OCI-LY3 (cell line): ENCODE measurements at regions not wholly inside any gene's neighbourhood (a gene's known extent, or its start where the extent isn't known, plus 50 kb on each side); places are given as distances from the start of the nearest gene placed in this dataset.

Experiments
- H2AFZ ChIP-seq: fragments of 200-600, 300-600 bp; shearing (Covaris generic); 2 replicates; pipeline ENCODE4 v1.6.0; 2014; ENCODE audit warnings: antibody characterized with exemption, low read depth, low read length
- H3K27ac ChIP-seq: fragments of 200-600, 300-600 bp; sonication (generic); 2 replicates; pipeline ENCODE4 v1.5.1; 2014; ENCODE audit warnings: mild to moderate bottlenecking, low read length, moderate library complexity, mixed read lengths
- H3K27me3 ChIP-seq: fragments of 200-600, 300-600 bp; sonication (generic); 2 replicates; pipeline ENCODE4 v1.6.1; 2014; ENCODE audit warnings: low read depth, low read length, mixed read lengths
- H3K36me3 ChIP-seq: fragments of 200-600, 300-600 bp; sonication (generic); replicated peaks from 2 replicates; pipeline ENCODE3; 2014; ENCODE audit warnings: low read depth, low read length, mixed read lengths
- H3K4me1 ChIP-seq: fragments of 300-600, 200-600 bp; sonication (generic); 2 replicates; pipeline ENCODE4 v1.6.1; 2014; ENCODE audit warnings: low read length, mixed read lengths
- H3K4me2 ChIP-seq: fragments of 200-600, 300-600 bp; sonication (generic); 2 replicates; pipeline ENCODE4 v1.6.1; 2014; ENCODE audit warnings: low read length, mixed read lengths
- H3K4me3 ChIP-seq: fragments of 300-600, 200-600 bp; sonication (generic); 2 replicates; pipeline ENCODE4 v1.5.1; 2014; ENCODE audit warnings: antibody characterized with exemption, mild to moderate bottlenecking, low read length, moderate library complexity
- H3K79me2 ChIP-seq: fragments of 300-600, 200-600 bp; shearing (Covaris generic); 2 replicates; pipeline ENCODE4 v1.6.1; 2014; ENCODE audit warnings: mild to moderate bottlenecking, low read length, mixed read lengths
- H3K9ac ChIP-seq: fragments of 300-600, 200-600 bp; shearing (Covaris generic); 2 replicates; pipeline ENCODE4 v1.6.0; 2014; ENCODE audit warnings: mild to moderate bottlenecking, low read length, moderate library complexity
- H3K9me3 ChIP-seq: fragments of 200-600, 300-600 bp; shearing (Covaris generic); 2 replicates; pipeline ENCODE4 v1.6.1; 2014; ENCODE audit warnings: low read length, mixed read lengths; ENCODE audit not compliant: insufficient read depth
- H4K20me1 ChIP-seq: fragments of 200-600, 300-600 bp; sonication (generic); 2 replicates; pipeline ENCODE4 v1.6.1; 2016; ENCODE audit warnings: low read length, mixed read lengths; ENCODE audit not compliant: insufficient read depth
- CTCF ChIP-seq: fragments of 200-600, 300-600 bp; sonication (generic); IDR thresholded peaks from 2 replicates; pipeline ENCODE4 v1.5.1; 2014; ENCODE audit warnings: antibody characterized with exemption, low read length, low read depth
- EZH2phosphoT487 ChIP-seq: fragments of 200-600 bp; shearing (Covaris generic); IDR thresholded peaks from 2 replicates; pipeline ENCODE4 v1.6.1; 2018; ENCODE audit warnings: antibody characterized with exemption, mixed run types, low read depth

- Histone ChIP-seq H3K9me3 (no peaks in the 10 kb centered on the region), H4K20me1 (no peaks in the 10 kb centered on the region), H3K4me1 (no peaks in the 10 kb centered on the region), H3K27ac (no peak overlapping the region), H3K4me2 (no peak overlapping the region), H3K9ac (no peak overlapping the region), H3K79me2 (no peaks in the 10 kb centered on the region), H2AFZ (no peak overlapping the region), H3K4me3 (no peak overlapping the region), H3K36me3 (no peaks in the 10 kb centered on the region), H3K27me3 (no peaks in the 10 kb centered on the region)
- no peak for TF ChIP-seq EZH2phosphoT487
- TF ChIP-seq CTCF, result no peak
These were observed 696.3 kb downstream of the PTPRU start for GRCh38 chr1:29932626-29933025.

GRCh38 chr1:29931477-29932175, 695.3 kb downstream of the PTPRU start:
- Histone ChIP-seq H3K4me2 (no peak overlapping the region), H3K36me3 (no peaks in the 10 kb centered on the region), H3K4me3 (no peak overlapping the region), H3K4me1 (no peaks in the 10 kb centered on the region), H3K9ac (no peak overlapping the region), H3K27me3 (no peaks in the 10 kb centered on the region), H4K20me1 (no peaks in the 10 kb centered on the region), H3K79me2 (no peaks in the 10 kb centered on the region), H3K27ac (no peak overlapping the region), H3K9me3 (no peaks in the 10 kb centered on the region), H2AFZ (no peak overlapping the region)
- TF ChIP-seq CTCF (no peak), EZH2phosphoT487 (no peak)

- H3K27ac ChIP-seq, result no peak overlapping the region
- no peaks in the 10 kb centered on the region for H3K36me3 ChIP-seq
- no peak overlapping the region for H3K4me3 ChIP-seq
These were observed 688.7 kb downstream of the PTPRU start for GRCh38 chr1:29925058-29925457.

GRCh38 chr1:29924017-29924431, 687.7 kb downstream of the PTPRU start:
- Histone ChIP-seq H3K9ac (no peak overlapping the region), H3K36me3 (no peaks in the 10 kb centered on the region), H3K27ac (no peak overlapping the region), H4K20me1 (no peaks in the 10 kb centered on the region), H3K79me2 (no peaks in the 10 kb centered on the region), H3K4me3 (no peak overlapping the region), H2AFZ (no peak overlapping the region), H3K9me3 (no peaks in the 10 kb centered on the region), H3K27me3 (no peaks in the 10 kb centered on the region), H3K4me2 (no peak overlapping the region), H3K4me1 (no peaks in the 10 kb centered on the region)
- TF ChIP-seq EZH2phosphoT487, result no peak

More at GRCh38 chr1:29925058-29925457, 688.7 kb downstream of the PTPRU start:
- no peaks in the 10 kb centered on the region for H3K9me3 ChIP-seq
- TF ChIP-seq CTCF (no peak), EZH2phosphoT487 (no peak)
- H2AFZ ChIP-seq, result no peak overlapping the region
- no peak overlapping the region for H3K4me2 ChIP-seq
- no peaks in the 10 kb centered on the region for H3K4me1 ChIP-seq
- no peaks in the 10 kb centered on the region for H3K27me3 ChIP-seq
- no peaks in the 10 kb centered on the region for H3K79me2 ChIP-seq
- H3K9ac ChIP-seq, result no peak overlapping the region
- no peaks in the 10 kb centered on the region for H4K20me1 ChIP-seq
